Spleen (tissue), 11 donors: ENCODE measurements at regions not wholly inside any gene's neighbourhood (a gene's known extent, or its start where the extent isn't known, plus 50 kb on each side); places are given as distances from the start of the nearest gene placed in this dataset.
A peak's percentile ranks its signal among the peaks of the same experiment; 100 is the strongest.

Experiments
- DNase-seq: peaks from one replicate; pipeline ENCODE4 v3.0.0-alpha.2; 2020
- H3K27ac ChIP-seq, 8 donors: fragments of 200-600 bp; sonication (generic) in 7 of 8; 1 replicate in 4 of 8; 2 replicates in 4 of 8; pipeline versions ENCODE4 v1.5.0 to v1.8.0; 2016 to 2021; ENCODE audit warnings: inconsistent platforms in 4 of 8, mild to moderate bottlenecking in 4 of 8, moderate library complexity in 1 of 8
- H3K27me3 ChIP-seq, 7 donors: fragments of 200-600 bp; sonication (generic) in 6 of 7; replicated peaks in 1 of 7; 1 replicate in 4 of 7; 2 replicates in 3 of 7; pipeline versions ENCODE4 v1.5.0 to v1.8.0; 2016 to 2021; ENCODE audit warnings: inconsistent platforms in 3 of 7, mild to moderate bottlenecking in 1 of 7
- H3K36me3 ChIP-seq, 6 donors: fragments of 200-600 bp; sonication (generic) in 5 of 6; 1 replicate in 4 of 6; 2 replicates in 2 of 6; pipeline versions ENCODE4 v1.5.0 to v1.8.0; 2016 to 2021; ENCODE audit warnings: inconsistent platforms in 2 of 6
- H3K4me1 ChIP-seq, 6 donors: fragments of 200-600 bp; sonication (generic) in 5 of 6; 1 replicate in 3 of 6; 2 replicates in 3 of 6; pipeline versions ENCODE4 v1.5.0 to v1.8.0; 2016 to 2021; ENCODE audit warnings: inconsistent platforms in 3 of 6
- H3K4me3 ChIP-seq, 8 donors: fragments of 200-600 bp; sonication (generic) in 7 of 8; 1 replicate in 4 of 8; 2 replicates in 4 of 8; pipeline versions ENCODE4 v1.5.0 to v1.8.0; 2016 to 2021; ENCODE audit warnings: inconsistent platforms in 4 of 8, mild to moderate bottlenecking in 4 of 8, moderate library complexity in 2 of 8
- H3K9me3 ChIP-seq, 8 donors: fragments of 200-600 bp; sonication (generic) in 7 of 8; 1 replicate in 4 of 8; 2 replicates in 4 of 8; pipeline versions ENCODE4 v1.5.0 to v1.8.0; 2016 to 2021; ENCODE audit warnings: inconsistent platforms in 4 of 8
- CTCF ChIP-seq, 11 experiments: fragments of 200-600 bp in 7 of 11; fragments of 450-650 bp in 4 of 11; sonication (generic) in 4 of 11; IDR thresholded peaks in 8 of 11; conservative IDR thresholded peaks in 3 of 11; 1 replicate in 7 of 11; 2 replicates in 4 of 11; pipeline versions ENCODE4 v1.4.0 to v1.8.0; 2016 to 2021; ENCODE audit warnings: antibody characterized with exemption in 11 of 11, inconsistent platforms in 4 of 11, mild to moderate bottlenecking in 1 of 11
- POLR2A ChIP-seq, 3 donors: fragments of 450-650 bp; IDR thresholded peaks; one replicate each; pipeline ENCODE4 v1.5.1; 2017; ENCODE audit warnings: antibody characterized with exemption in 3 of 3, mild to moderate bottlenecking in 1 of 3
- POLR2AphosphoS5 ChIP-seq, 3 donors: sonication (generic); formaldehyde crosslinking; IDR thresholded peaks; one replicate each; pipeline ENCODE4 v1.5.1; 2017; ENCODE audit warnings: antibody characterized with exemption in 3 of 3
- WGBS, 5 donors: extraction: QIAGEN DNeasy Blood & Tissue Kit in 3 of 5; methylation state at CpG; one replicate each; pipeline versions ENCODE4 v1.1.5 to v1.1.7; 2013 to 2018; 5-methylcytosine and 5-hydroxymethylcytosine counted together
- intact Hi-C: fragments of 100-400 bp; cut with DNase I; formaldehyde crosslinking; loops from one replicate; pipeline ENCODE4 v1.15.0; 2023; ENCODE audit warnings: low total_unique reads
- donor health status: healthy with polysubstance abuse.
- donor health status: DM: no; HTN: no; CAD: no; lungs with moderate emphysema.
- donor health status: DM: no; HTN: no; CAD: no.
- donor health status: Bipolar disorder and iron deficiency.
- donor health status: healthy.
- donor health status: DM: no; HTN: no; CAD: no.
- donor health status: DM: yes; HTN: yes; CAD: no.

GRCh38 chrX:49773993-49774392 lies 55.1 kb upstream of the PAGE4 start:
- Histone ChIP-seq H3K36me3 (no peaks in the 10 kb centered on the region), H3K4me3 (no peak overlapping the region), H3K27me3 (peaks cover 0 to 21% (median 0%) of the 10 kb centered on the region in 7 donors), H3K27ac (no peak overlapping the region), H3K4me1 (no peaks in the 10 kb centered on the region), H3K9me3 (peaks cover 0 to 3% (median 0%) of the 10 kb centered on the region in 8 donors)
- intact Hi-C loops: no loop called here
- WGBS, 5 donors: 60 to 88% (median 72%) methylated on average over 1 to 2 of the region's 2 CpGs
- TF ChIP-seq POLR2A (IDR thresholded peaks at IDR 0.05): no peak
- TF ChIP-seq CTCF (IDR thresholded peaks at IDR 0.05 in 8 of 11, conservative IDR thresholded peaks at IDR 0.05 in 3 of 11): no peak
- TF ChIP-seq POLR2AphosphoS5 (IDR thresholded peaks at IDR 0.05): no peak
- DNase-seq: no peak

GRCh38 chrX:49767236-49767635 lies 61.9 kb upstream of the PAGE4 start:
- intact Hi-C loops: no loop called here
- 64 to 89% (median 85%) methylated on average over 1 of the region's 1 CpG for WGBS, 5 donors
- Histone ChIP-seq H3K27ac (no peak overlapping the region), H3K4me1 (no peaks in the 10 kb centered on the region), H3K36me3 (no peaks in the 10 kb centered on the region), H3K4me3 (no peak overlapping the region), H3K27me3 (peaks cover 0 to 7% (median 0%) of the 10 kb centered on the region in 7 donors), H3K9me3 (peaks cover 0 to 3% (median 0%) of the 10 kb centered on the region in 8 donors)
- no peak for DNase-seq
- TF ChIP-seq POLR2AphosphoS5 (IDR thresholded peaks at IDR 0.05) (no peak), CTCF (IDR thresholded peaks at IDR 0.05 in 8 of 11, conservative IDR thresholded peaks at IDR 0.05 in 3 of 11) (no peak), POLR2A (IDR thresholded peaks at IDR 0.05) (no peak)

- DNase-seq: no peak
Observed at GRCh38 chrX:49762175-49762720, 66.5 kb upstream of the PAGE1 start.

GRCh38 chrX:49761481-49761880 lies 65.7 kb upstream of the PAGE1 start:
- no peaks in the 10 kb centered on the region for H3K4me1 ChIP-seq
- TF ChIP-seq POLR2A (IDR thresholded peaks at IDR 0.05) (no peak), POLR2AphosphoS5 (IDR thresholded peaks at IDR 0.05) (no peak), CTCF (IDR thresholded peaks at IDR 0.05 in 8 of 11, conservative IDR thresholded peaks at IDR 0.05 in 3 of 11) (peak in 7 of 11 experiments; percentile 15 to 53 (median 40))
- no peak overlapping the region for H3K4me3 ChIP-seq
- DNase-seq: no peak
- H3K9me3 ChIP-seq: no peaks in the 10 kb centered on the region
- intact Hi-C loops: no loop called here
- peaks cover 0 to 13% (median 0%) of the 10 kb centered on the region in 7 donors for H3K27me3 ChIP-seq
- no peaks in the 10 kb centered on the region for H3K36me3 ChIP-seq
- WGBS, 5 donors: 0 to 7% (median 4%) methylated on average over 2 of the region's 2 CpGs
- H3K27ac ChIP-seq: no peak overlapping the region

More at GRCh38 chrX:49762175-49762720, 66.5 kb upstream of the PAGE1 start:
- H3K9me3 ChIP-seq: no peaks in the 10 kb centered on the region
- TF ChIP-seq POLR2A (IDR thresholded peaks at IDR 0.05): no peak
- no peak for TF ChIP-seq CTCF (IDR thresholded peaks at IDR 0.05 in 8 of 11, conservative IDR thresholded peaks at IDR 0.05 in 3 of 11)
- no peak for TF ChIP-seq POLR2AphosphoS5 (IDR thresholded peaks at IDR 0.05)
- intact Hi-C loops: no loop called here
- WGBS, 5 donors: 53 to 75% (median 64%) methylated on average over 2 of the region's 2 CpGs
- H3K27me3 ChIP-seq: peaks cover 0 to 13% (median 0%) of the 10 kb centered on the region in 7 donors
- no peaks in the 10 kb centered on the region for H3K36me3 ChIP-seq
- H3K27ac ChIP-seq: no peak overlapping the region
- no peaks in the 10 kb centered on the region for H3K4me1 ChIP-seq
- no peak overlapping the region for H3K4me3 ChIP-seq
